Vagina (tissue), 2 donors: ENCODE measurements at regions not wholly inside any gene's neighbourhood (a gene's known extent, or its start where the extent isn't known, plus 50 kb on each side); places are given as distances from the start of the nearest gene placed in this dataset.

Experiments used
- DNase-seq, 2 donors: peaks; one replicate each; pipeline ENCODE4 v3.0.0-alpha.2; 2017; ENCODE audit errors: extremely low spot score in 2 of 2
- H3K27ac ChIP-seq: fragments of 200-600 bp; sonication (generic); one replicate; pipeline ENCODE4 v1.5.1; 2019
- H3K27me3 ChIP-seq: fragments of 200-600 bp; sonication (generic); one replicate; pipeline ENCODE4 v1.5.1; 2019
- H3K36me3 ChIP-seq, 2 donors: fragments of 200-600 bp; sonication (generic); one replicate each; pipeline ENCODE4 v1.5.1; 2017 to 2019
- H3K4me1 ChIP-seq: fragments of 200-600 bp; sonication (generic); one replicate; pipeline ENCODE4 v1.5.1; 2019
- H3K4me3 ChIP-seq, 2 donors: fragments of 200-600 bp; sonication (generic); 1 replicate in 1 of 2; 2 replicates in 1 of 2; pipeline ENCODE4 v1.5.1; 2016 to 2019
- H3K9me3 ChIP-seq: fragments of 200-600 bp; sonication (generic); one replicate; pipeline ENCODE4 v1.5.1; 2019
- POLR2A ChIP-seq, 2 donors: fragments of 450-650 bp; IDR thresholded peaks; one replicate each; pipeline ENCODE4 v1.6.1; 2017; ENCODE audit warnings: antibody characterized with exemption in 2 of 2, mild to moderate bottlenecking in 2 of 2, moderate library complexity in 2 of 2
- POLR2AphosphoS5 ChIP-seq, 2 donors: sonication (generic); formaldehyde crosslinking; IDR thresholded peaks; one replicate each; pipeline ENCODE4 v1.9.0; 2017; ENCODE audit warnings: antibody characterized with exemption in 2 of 2, mild to moderate bottlenecking in 2 of 2, low read depth in 1 of 2; ENCODE audit not compliant: insufficient read depth in 1 of 2
- intact Hi-C: fragments of 100-400 bp; cut with DNase I; formaldehyde crosslinking; loops from one replicate; pipeline ENCODE4 v1.15.1; 2023
- TF ChIP-seq, protein P1 (sequence below), 3 experiments: fragments of 450-650 bp in 2 of 3; fragments of 200-600 bp in 1 of 3; sonication (generic) in 1 of 3; IDR thresholded peaks; one replicate each; pipeline ENCODE4 v1.5.1; 2017 to 2019; ENCODE audit warnings: antibody characterized with exemption in 3 of 3, mild to moderate bottlenecking in 2 of 3, moderate library complexity in 2 of 3

DNA sequence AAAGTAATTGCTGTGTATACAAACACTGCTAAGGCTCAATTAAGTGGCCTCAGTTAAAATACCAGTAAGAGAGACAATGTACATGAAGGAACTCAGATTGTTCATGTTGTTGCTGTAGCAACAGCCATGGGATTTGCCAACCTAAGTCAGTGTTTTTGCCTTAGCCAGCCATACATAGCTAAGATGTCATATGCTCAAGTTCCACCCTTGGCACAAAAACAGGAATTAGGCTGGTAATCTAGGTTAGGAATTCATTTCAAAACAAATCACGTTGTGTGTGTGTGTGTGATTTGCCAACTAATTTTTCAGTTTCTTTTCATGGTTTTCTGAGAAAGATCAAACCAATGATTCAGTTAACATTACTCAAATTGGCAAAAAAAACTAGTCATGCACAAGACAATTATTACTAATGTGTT, 143.7 kb upstream of the KCNMB2 start:
- no peak overlapping the region for H3K4me3 ChIP-seq
- intact Hi-C loops = no loop called here
- no peaks in the 10 kb centered on the region for H3K27me3 ChIP-seq
- H3K9me3 ChIP-seq = no peaks in the 10 kb centered on the region
- H3K27ac ChIP-seq = no peak overlapping the region
- no peak for DNase-seq
- no peaks in the 10 kb centered on the region for H3K36me3 ChIP-seq
- peaks cover 5% of the 10 kb centered on the region for H3K4me1 ChIP-seq
- TF ChIP-seq, protein P1, sequence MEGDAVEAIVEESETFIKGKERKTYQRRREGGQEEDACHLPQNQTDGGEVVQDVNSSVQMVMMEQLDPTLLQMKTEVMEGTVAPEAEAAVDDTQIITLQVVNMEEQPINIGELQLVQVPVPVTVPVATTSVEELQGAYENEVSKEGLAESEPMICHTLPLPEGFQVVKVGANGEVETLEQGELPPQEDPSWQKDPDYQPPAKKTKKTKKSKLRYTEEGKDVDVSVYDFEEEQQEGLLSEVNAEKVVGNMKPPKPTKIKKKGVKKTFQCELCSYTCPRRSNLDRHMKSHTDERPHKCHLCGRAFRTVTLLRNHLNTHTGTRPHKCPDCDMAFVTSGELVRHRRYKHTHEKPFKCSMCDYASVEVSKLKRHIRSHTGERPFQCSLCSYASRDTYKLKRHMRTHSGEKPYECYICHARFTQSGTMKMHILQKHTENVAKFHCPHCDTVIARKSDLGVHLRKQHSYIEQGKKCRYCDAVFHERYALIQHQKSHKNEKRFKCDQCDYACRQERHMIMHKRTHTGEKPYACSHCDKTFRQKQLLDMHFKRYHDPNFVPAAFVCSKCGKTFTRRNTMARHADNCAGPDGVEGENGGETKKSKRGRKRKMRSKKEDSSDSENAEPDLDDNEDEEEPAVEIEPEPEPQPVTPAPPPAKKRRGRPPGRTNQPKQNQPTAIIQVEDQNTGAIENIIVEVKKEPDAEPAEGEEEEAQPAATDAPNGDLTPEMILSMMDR (IDR thresholded peaks at IDR 0.05) = no peak
- no peak for TF ChIP-seq POLR2A (IDR thresholded peaks at IDR 0.05)
- no peak for TF ChIP-seq POLR2AphosphoS5 (IDR thresholded peaks at IDR 0.05; ENCODE audit: insufficient read depth in 1 of 2, low read depth in 1 of 2)

GRCh38 chr3:178393146-178393545, 143.1 kb upstream of the KCNMB2 start:
- H3K4me1 ChIP-seq = peaks cover 5% of the 10 kb centered on the region
- no peak for DNase-seq
- no peaks in the 10 kb centered on the region for H3K9me3 ChIP-seq
- intact Hi-C loops = no loop called here
- TF ChIP-seq, protein P1 (IDR thresholded peaks at IDR 0.05) = no peak
- TF ChIP-seq POLR2A (IDR thresholded peaks at IDR 0.05) (no peak), POLR2AphosphoS5 (IDR thresholded peaks at IDR 0.05; ENCODE audit: insufficient read depth in 1 of 2, low read depth in 1 of 2) (no peak)
- no peaks in the 10 kb centered on the region for H3K27me3 ChIP-seq
- no peak overlapping the region for H3K27ac ChIP-seq
- no peaks in the 10 kb centered on the region for H3K36me3 ChIP-seq
- no peak overlapping the region for H3K4me3 ChIP-seq

DNA sequence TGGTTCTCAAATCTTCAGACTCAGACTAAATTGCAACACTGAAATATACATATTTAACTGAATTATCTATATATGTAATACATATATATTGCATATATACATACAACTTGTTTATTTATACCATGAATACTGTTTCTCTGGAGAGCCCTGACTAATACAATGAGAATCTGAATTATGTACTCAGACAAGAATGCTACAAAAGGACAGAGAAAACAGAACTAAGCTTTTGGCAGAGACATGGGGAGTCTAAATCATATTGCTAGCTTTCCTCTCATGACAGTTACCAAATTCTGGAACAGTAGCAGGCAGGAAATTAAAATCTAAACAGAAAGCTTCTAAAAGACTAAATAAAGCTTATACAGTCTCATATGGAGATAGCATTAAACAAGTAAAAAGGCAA, 142.4 kb upstream of the KCNMB2 start:
- intact Hi-C loops = no loop called here
- H3K27ac ChIP-seq = no peak overlapping the region
- DNase-seq = no peak
- peaks cover 5% of the 10 kb centered on the region for H3K4me1 ChIP-seq
- H3K4me3 ChIP-seq = no peak overlapping the region
- H3K9me3 ChIP-seq = no peaks in the 10 kb centered on the region
- no peak for TF ChIP-seq POLR2A (IDR thresholded peaks at IDR 0.05)
- TF ChIP-seq, protein P1 (IDR thresholded peaks at IDR 0.05) = no peak
- no peak for TF ChIP-seq POLR2AphosphoS5 (IDR thresholded peaks at IDR 0.05; ENCODE audit: insufficient read depth in 1 of 2, low read depth in 1 of 2)
- no peaks in the 10 kb centered on the region for H3K27me3 ChIP-seq
- no peaks in the 10 kb centered on the region for H3K36me3 ChIP-seq

DNA sequence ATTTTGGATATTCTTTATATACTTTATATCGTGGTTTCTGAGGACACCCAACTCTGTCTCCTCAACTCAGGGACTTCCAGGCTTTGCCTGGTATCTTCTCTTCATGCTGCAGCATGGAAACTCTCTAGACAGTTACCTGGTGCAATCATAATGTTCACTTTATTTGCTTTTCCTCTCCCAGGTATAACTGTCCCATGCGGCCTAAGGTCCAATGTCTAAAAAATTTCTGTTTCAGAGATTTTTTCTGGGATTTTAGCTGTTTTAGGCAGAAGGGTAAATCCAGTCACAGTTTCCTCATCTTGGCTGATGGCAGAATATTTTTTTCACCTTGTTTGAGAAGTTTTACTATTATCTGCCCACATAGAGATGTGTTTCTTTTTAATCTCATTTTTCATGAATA, 139.9 kb upstream of the KCNMB2 start:
- peaks cover 5% of the 10 kb centered on the region for H3K4me1 ChIP-seq
- no peak overlapping the region for H3K27ac ChIP-seq
- no peaks in the 10 kb centered on the region for H3K36me3 ChIP-seq
- no peaks in the 10 kb centered on the region for H3K27me3 ChIP-seq
- no peak overlapping the region for H3K4me3 ChIP-seq
- no peaks in the 10 kb centered on the region for H3K9me3 ChIP-seq
- TF ChIP-seq POLR2A (IDR thresholded peaks at IDR 0.05) = no peak
- TF ChIP-seq POLR2AphosphoS5 (IDR thresholded peaks at IDR 0.05; ENCODE audit: insufficient read depth in 1 of 2, low read depth in 1 of 2) = no peak
- TF ChIP-seq, protein P1 (IDR thresholded peaks at IDR 0.05) = no peak
- intact Hi-C loops = no loop called here
- no peak for DNase-seq

DNA sequence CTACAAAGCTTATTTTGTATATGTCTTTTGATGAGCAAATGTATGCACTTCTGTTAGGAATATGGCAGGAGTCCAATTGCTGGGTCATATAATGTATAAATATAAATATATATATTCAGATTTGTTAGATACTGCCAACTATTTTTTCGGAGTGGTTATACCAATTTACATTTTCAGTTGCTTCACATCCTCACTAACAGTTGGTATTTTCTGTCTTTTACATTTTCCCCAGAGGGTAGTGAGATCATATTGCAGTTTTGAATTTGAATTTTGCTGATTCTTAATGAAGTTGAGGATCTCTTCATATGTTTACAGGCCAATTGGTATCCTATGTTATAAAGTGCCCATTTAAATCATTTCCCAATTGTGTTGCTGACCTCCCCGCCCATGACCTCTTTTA, 139.0 kb upstream of the KCNMB2 start:
- Histone ChIP-seq H3K27ac (no peak overlapping the region), H3K36me3 (no peaks in the 10 kb centered on the region), H3K4me1 (peaks cover 4% of the 10 kb centered on the region), H3K9me3 (no peaks in the 10 kb centered on the region), H3K27me3 (no peaks in the 10 kb centered on the region), H3K4me3 (no peak overlapping the region)
- DNase-seq = no peak
- intact Hi-C loops = no loop called here
- TF ChIP-seq POLR2A (IDR thresholded peaks at IDR 0.05) (no peak), POLR2AphosphoS5 (IDR thresholded peaks at IDR 0.05; ENCODE audit: insufficient read depth in 1 of 2, low read depth in 1 of 2) (no peak)
- TF ChIP-seq, protein P1 (IDR thresholded peaks at IDR 0.05) = no peak
